H1 (cell line): ENCODE measurements at regions not wholly inside any gene's neighbourhood (a gene's known extent, or its start where the extent isn't known, plus 50 kb on each side); places are given as distances from the start of the nearest gene placed in this dataset.

Source experiments
- BCL11A ChIP-seq, 2 experiments: IDR thresholded peaks; one replicate each; pipeline ENCODE4 v1.6.1; 2011; ENCODE audit warnings: low read depth in 2 of 2, low read length in 2 of 2, mild to moderate bottlenecking in 2 of 2
- BRCA1 ChIP-seq: IDR thresholded peaks from 2 replicates; pipeline ENCODE4 v1.6.1; 2012; ENCODE audit warnings: low read depth, low read length, improper control_type of control experiment
- CHD7 ChIP-seq: fragments of 300-600 bp; sonication (generic); IDR thresholded peaks from 2 replicates; pipeline ENCODE4 v1.7.1; 2012; ENCODE audit warnings: low read length, moderate library complexity, mild to moderate bottlenecking, inconsistent platforms; ENCODE audit not compliant: insufficient replicate concordance
- EGR1 ChIP-seq: IDR thresholded peaks from 2 replicates; pipeline ENCODE4 v1.6.1; 2011; ENCODE audit warnings: low read depth, low read length, borderline replicate concordance
- SAP30 ChIP-seq: fragments of 300-600 bp; sonication (generic); IDR thresholded peaks from 2 replicates; pipeline ENCODE4 v1.7.1; 2012; ENCODE audit warnings: low read length, moderate library complexity, mild to moderate bottlenecking, inconsistent platforms; ENCODE audit not compliant: insufficient read depth, insufficient replicate concordance
- YY1 ChIP-seq: IDR thresholded peaks from 2 replicates; pipeline ENCODE4 v1.6.1; 2011; ENCODE audit warnings: low read depth, mild to moderate bottlenecking, low read length
- TF ChIP-seq, protein P1 (sequence below): IDR thresholded peaks from 2 replicates; pipeline ENCODE4 v1.6.1; 2012; ENCODE audit warnings: inconsistent platforms

GRCh38 chr4:128346054-128346716, 58.6 kb upstream of the PGRMC2 start (continued):
- no peak for TF ChIP-seq CHD7
- TF ChIP-seq SAP30: no peak
- no peak for TF ChIP-seq BCL11A (IDR thresholded peaks at IDR 0.05; ENCODE audit: low read depth in 2 of 2, low read length in 2 of 2)
- no peak for TF ChIP-seq BRCA1
- TF ChIP-seq YY1: no peak
- TF ChIP-seq, protein P1, sequence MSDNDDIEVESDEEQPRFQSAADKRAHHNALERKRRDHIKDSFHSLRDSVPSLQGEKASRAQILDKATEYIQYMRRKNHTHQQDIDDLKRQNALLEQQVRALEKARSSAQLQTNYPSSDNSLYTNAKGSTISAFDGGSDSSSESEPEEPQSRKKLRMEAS: no peak
- TF ChIP-seq EGR1: no peak
- TF ChIP-seq, all 59 proteins: peak for 0
